Activated T-cell treated with anti-CD3 and anti-CD28 coated beads for 4 hours (primary cell): ENCODE measurements at regions not wholly inside any gene's neighbourhood (a gene's known extent, or its start where the extent isn't known, plus 50 kb on each side); places are given as distances from the start of the nearest gene placed in this dataset.

Experiments used
- DNase-seq: peaks from one replicate; pipeline ENCODE4 v3.0.0-alpha.2; 2020

DNA sequence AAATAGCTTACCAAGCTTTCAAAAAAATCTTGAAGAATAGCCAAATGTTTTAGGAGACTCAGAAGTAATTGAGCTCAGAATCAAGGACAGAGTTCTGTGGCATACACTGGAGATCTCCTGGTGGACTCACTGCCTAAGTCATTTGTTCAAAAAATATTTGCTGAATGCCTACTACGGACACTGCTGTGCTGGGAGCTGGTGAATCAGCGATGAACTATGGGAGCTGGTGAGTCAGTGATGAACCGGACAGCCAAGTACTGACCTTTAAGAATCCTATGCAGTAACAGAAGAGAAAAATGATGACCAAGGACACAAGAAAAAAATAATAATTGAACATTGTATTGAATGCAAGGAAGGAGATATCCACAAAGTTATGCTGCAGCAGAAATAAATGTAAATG is 717.9 kb upstream of the CXADR start:
- no peak for DNase-seq

DNA sequence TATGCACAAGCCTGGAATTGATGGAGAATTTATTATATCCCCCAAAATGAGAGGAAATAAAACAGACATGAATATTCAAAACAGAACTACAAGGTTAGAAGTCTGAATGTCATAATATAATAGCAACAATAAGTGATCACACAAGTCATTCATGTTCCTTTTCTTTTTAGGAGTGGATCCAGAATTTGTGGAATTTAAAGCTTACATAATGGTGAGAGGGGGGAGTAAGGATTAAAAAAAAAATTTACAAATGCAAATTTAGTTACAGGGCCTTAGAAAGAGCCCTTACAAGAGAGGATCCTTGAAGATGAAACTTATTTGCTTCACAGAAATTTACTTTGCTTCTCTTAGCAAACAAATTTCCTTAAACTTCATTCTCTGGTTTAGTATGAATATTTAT is 716.1 kb upstream of the CXADR start:
- DNase-seq: no peak

DNA sequence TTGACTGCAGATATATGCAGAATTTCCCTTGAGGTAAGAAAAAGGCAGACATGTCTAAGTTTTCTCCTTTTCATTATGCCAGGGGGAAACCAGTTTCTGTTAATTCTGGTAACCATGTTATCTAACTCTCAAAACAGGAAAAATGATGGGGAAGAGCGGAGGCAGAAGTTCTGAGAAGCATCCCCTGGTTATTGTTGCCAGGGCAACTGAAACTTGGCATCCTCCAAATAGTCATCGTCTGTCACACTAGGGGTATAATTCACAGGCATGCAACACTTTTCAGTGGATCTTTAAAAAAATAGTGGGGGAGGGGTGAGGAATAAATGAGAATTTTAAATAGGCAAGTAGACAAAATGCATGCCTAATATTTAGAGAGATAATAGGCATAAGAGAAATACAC is 715.3 kb upstream of the CXADR start:
- DNase-seq: no peak

GRCh38 chr21:16797966-16798365 is 714.9 kb upstream of the CXADR start:
- no peak for DNase-seq

GRCh38 chr21:16800536-16801275 is 712.1 kb upstream of the CXADR start:
- DNase-seq: no peak

GRCh38 chr21:16811011-16811410 is 701.8 kb upstream of the CXADR start:
- DNase-seq: no peak

GRCh38 chr21:16811970-16812369 is 700.9 kb upstream of the CXADR start:
- DNase-seq: no peak

DNA sequence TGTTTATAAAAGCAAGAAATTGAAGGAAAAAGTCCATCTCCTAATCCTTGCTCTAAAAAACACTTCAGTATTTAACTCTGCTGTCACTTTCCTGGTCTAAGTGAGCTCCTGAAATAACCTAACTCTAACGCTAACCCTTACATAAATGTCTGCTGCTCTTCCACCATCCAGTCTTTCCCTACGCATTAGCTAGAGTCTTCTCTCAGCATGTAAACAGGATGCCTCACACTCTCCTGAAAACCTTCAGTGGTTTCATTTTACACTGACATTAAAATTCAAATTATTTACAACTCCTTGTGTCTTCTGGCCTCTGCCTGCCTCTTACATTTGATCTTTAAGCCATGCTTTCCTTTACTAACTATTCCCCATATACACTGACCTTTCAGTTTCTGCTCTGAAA is 697.6 kb upstream of the CXADR start:
- DNase-seq: no peak

GRCh38 chr21:16821588-16821987 is 691.3 kb upstream of the CXADR start:
- no peak for DNase-seq

- no peak for DNase-seq
Observed at GRCh38 chr21:16829532-16829931, 683.3 kb upstream of the CXADR start.

GRCh38 chr21:16832791-16833190 is 680.1 kb upstream of the CXADR start:
- no peak for DNase-seq

DNA sequence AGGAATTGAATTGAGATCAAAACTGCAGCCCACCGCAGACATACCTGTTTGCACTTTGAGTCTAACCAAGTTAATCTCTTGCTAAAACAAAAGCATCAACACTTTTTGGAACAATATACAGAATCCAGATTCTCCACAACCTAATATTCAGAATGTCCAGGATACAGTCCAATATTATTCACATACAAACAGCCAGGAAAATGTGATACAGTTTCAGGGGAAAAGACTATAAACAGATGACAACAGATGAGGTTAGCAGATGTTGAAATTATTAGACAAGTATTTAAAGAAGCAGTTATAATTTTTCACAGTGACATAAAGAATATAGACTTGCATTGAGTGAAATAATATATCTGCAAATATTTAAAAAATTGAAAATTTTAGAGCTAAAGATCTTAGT is 678.1 kb upstream of the CXADR start:
- DNase-seq: no peak

DNA sequence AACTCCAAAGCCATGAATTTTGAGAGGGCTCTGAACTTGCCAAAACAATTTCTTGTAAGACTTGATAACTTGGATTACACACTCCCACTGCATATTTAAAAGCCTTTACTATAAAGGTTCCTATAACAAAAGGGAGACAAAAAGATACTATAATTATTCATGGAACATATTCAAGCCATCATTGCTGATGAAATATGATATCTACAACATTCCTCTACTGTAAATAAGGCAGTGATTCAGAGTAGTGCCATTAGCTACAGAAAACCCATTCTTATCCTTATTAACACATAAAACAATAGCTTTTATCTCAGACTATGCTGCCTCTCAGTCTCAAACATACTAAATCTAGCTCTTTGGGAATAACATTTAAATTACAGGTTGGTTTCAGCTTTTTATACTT is 675.5 kb upstream of the CXADR start:
- no peak for DNase-seq

GRCh38 chr21:16837721-16838120 is 675.1 kb upstream of the CXADR start:
- DNase-seq: no peak

- no peak for DNase-seq
Observed at GRCh38 chr21:16838331-16838730, 674.5 kb upstream of the CXADR start.

- no peak for DNase-seq
Observed at GRCh38 chr21:16840538-16840937, 672.3 kb upstream of the CXADR start.

DNA sequence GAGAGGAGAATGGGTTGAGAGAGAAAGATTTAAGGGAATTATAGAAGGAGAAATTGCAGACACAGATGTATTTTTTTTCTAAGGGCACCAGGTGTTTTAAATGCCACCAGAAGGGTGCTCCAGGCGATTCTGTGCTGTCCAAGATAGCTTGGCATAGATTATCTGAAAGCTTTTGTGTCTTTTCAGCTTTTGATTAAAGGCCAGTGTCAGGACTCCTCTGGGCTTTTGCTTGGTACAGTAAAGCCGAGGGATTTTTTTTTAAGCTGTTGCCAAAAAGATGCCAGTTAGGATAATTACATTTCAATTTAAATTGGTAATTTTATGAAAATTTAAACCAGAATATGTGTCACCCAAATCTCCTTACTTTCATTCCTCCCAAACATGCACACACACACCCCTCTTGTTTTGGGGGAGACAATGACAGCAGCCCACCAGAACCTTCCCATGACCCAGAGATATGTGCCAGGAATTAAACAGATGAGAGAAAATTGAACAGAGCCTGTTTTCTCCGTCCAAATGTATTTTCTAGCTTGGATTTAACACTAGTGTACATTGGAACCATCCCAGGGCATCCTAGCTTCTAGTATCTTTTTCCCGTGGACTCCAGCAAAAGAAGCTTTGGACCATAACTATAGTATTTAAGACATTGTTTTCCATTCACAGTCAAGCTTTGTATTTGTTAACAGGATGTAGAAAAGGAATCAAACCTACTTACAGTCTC is 670.7 kb upstream of the CXADR start:
- no peak for DNase-seq

- no peak for DNase-seq
Observed at GRCh38 chr21:16842696-16843035, 670.2 kb upstream of the CXADR start.

DNA sequence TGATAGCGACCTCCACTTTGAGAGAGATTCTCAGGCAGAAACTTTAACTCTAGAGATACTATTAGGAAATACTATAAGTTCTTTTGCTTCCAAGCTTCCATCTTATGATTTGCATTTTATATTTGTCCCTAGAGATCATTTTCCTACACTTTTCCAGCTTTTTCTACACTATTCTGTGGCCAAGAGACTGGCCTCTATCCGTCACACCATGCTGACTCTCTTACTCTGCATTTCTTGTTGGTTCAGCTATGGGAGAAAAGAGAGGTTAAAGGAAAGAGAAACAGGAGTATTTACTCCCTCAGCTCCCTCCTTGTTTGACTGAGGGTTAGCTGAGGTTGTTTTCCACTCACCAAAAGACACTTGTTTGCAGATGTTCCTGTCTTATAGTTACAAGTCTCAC is 665.6 kb upstream of the CXADR start:
- no peak for DNase-seq

DNA sequence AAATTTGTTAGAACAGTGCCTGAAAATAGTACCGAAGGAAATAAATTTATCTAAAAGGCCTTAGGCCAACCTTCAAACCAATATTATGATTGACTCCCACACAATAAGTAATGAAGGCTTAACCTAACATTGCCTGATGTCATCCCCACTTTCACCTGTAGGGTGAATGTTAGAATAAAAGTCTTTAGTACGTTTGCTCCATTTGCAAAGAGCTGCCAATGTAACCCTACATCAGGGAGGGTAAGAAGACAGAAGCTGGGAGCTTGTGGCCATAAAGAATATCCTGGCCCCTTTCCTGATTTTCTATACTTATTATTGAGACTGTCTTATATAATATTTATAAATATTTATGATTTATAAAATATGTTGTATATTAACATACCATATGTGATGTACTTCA is 661.8 kb upstream of the CXADR start:
- DNase-seq: no peak

DNA sequence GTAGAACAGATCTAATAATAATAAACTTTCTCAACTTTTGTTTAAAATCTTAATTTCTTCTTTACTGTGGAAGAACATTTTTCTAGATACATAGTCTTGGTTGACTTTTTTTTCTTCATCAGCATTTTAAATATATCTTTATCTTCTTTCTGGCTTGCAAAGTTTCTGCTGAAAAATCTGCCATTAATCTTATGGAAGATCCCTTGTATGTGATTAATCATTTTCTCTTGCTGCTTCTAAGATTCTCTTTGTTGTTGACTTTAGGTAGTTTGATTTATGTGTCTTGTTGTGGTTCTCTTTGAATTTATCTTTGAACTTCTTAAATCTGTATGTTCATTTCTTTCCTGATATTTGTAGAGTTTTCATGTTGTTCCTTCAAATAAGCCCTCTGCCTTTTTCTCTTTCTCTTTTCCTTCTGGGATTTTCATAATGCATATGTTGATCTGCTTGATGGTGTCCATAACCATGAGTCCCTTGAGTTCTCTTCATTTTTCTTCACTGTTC is 657.6 kb upstream of the CXADR start:
- no peak for DNase-seq

DNA sequence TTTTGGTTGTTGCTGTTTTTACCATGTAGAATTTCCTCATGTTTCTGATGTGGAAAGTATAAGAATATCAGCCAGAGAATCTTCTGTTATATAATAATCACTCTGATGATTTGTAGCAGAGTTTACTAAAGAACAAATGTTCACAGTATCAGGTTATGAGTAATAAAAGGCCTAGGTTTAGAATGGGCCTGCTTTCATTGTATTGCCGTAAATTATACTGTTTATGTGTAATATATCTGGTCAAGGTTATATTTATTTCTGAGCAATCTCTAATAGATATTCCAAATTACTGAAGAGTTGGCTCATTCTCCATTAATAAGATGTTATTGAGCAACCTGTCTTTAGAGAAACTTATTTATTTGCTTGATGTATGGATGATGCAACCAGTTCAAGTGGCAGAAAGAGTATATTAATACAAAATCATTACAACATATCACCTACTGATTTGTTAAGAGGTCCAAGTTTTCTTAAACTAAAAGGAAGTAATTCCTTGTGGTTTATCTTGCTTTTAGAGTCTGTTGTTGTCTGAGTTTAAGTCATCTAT is 649.4 kb upstream of the CXADR start:
- no peak for DNase-seq

DNA sequence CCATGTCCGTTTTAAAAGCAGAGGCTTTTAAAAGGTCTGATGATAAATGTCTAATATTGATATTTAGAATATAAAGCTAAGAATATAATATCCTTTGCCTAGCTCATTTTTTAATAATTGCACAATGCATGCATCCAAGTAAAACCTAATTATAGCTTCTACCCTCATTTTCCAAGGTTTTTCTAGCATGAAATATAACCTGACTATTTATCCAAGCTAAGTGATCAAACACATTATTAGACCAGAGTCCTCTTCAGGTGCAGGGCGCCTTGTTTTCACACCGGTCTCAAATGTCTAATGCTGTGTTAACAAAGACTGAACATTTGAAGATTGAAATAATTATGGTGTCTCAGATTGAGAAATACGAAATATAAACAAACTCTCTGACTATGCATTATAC is 648.9 kb upstream of the CXADR start:
- DNase-seq: no peak

- no peak for DNase-seq
Observed at GRCh38 chr21:16865632-16866031, 647.2 kb upstream of the CXADR start.
